ENCODE measurements at regions not wholly inside any gene's neighbourhood (a gene's known extent, or its start where the extent isn't known, plus 50 kb on each side); places are given as distances from the start of the nearest gene placed in this dataset.
A peak's percentile ranks its signal among the peaks of the same experiment; 100 is the strongest.

DNA sequence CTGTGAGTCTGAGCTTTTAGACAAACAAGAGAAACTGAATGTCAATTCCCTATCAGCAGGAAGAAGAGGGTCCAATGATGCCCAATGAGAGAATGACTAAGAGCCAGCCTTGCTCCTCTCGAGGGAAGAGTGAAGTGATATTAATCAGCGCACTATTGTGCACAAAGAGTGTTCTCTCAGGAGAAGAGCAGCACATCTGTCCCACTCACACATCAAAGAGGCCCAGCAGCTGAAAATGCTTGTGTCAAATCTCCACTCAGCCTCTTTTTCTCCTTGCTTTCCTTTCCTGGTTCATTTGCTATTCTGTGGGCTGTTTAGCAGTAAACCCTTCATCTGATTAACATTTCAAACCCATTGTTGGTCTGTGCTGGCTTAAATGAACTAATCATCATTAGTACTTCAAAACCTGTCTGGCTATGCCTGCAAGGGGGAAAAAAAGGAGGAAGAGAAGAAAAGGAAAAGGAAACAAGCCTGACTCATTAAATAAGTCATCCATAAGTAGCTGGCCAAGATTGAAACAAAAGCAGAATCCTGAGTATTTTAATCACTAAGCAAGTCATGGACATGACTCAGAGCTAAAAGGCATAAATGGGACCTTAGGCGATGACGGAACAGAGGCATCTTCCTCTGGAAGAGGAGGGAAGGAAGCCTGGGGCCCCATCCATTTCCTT lies 912.7 kb downstream of the TUSC7 start:
- peak; percentile 93 for ATAC-seq
- TF ChIP-seq OSR1 (CRISPR knock-in tag; IDR thresholded peaks at IDR 0.05), result no peak
- TF ChIP-seq ISL1 (CRISPR knock-in tag; IDR thresholded peaks at IDR 0.05), result peak; percentile 77
- no peak for TF ChIP-seq ZNF70 (CRISPR knock-in tag; IDR thresholded peaks at IDR 0.05)

DNA sequence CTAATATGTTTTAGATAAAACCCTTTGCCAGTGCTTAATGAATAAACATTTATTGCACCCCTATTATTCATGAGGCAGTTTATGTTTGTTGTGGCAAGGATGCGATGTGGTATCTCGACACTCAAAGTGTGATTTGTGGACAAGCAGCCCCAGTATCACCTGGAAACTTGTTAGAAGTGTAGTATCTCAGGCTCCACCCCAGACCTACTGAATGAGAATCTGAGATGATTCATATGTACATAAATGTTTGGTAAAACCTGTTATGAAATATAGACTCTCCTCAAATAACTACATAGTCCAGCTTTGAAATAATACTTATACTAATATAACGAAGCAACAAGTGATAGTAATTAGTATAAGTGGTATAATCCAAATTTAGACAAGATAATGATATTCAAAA lies 914.8 kb downstream of the TUSC7 start:
- TF ChIP-seq GLIS3 (CRISPR knock-in tag; IDR thresholded peaks at IDR 0.05), result no peak
- TF ChIP-seq, protein P1, sequence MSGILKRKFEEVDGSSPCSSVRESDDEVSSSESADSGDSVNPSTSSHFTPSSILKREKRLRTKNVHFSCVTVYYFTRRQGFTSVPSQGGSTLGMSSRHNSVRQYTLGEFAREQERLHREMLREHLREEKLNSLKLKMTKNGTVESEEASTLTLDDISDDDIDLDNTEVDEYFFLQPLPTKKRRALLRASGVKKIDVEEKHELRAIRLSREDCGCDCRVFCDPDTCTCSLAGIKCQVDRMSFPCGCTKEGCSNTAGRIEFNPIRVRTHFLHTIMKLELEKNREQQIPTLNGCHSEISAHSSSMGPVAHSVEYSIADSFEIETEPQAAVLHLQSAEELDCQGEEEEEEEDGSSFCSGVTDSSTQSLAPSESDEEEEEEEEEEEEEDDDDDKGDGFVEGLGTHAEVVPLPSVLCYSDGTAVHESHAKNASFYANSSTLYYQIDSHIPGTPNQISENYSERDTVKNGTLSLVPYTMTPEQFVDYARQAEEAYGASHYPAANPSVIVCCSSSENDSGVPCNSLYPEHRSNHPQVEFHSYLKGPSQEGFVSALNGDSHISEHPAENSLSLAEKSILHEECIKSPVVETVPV (CRISPR knock-in tag; IDR thresholded peaks at IDR 0.05), result no peak
- no peak for TF ChIP-seq RARB (CRISPR knock-in tag; IDR thresholded peaks at IDR 0.05)
- TF ChIP-seq, protein P2, sequence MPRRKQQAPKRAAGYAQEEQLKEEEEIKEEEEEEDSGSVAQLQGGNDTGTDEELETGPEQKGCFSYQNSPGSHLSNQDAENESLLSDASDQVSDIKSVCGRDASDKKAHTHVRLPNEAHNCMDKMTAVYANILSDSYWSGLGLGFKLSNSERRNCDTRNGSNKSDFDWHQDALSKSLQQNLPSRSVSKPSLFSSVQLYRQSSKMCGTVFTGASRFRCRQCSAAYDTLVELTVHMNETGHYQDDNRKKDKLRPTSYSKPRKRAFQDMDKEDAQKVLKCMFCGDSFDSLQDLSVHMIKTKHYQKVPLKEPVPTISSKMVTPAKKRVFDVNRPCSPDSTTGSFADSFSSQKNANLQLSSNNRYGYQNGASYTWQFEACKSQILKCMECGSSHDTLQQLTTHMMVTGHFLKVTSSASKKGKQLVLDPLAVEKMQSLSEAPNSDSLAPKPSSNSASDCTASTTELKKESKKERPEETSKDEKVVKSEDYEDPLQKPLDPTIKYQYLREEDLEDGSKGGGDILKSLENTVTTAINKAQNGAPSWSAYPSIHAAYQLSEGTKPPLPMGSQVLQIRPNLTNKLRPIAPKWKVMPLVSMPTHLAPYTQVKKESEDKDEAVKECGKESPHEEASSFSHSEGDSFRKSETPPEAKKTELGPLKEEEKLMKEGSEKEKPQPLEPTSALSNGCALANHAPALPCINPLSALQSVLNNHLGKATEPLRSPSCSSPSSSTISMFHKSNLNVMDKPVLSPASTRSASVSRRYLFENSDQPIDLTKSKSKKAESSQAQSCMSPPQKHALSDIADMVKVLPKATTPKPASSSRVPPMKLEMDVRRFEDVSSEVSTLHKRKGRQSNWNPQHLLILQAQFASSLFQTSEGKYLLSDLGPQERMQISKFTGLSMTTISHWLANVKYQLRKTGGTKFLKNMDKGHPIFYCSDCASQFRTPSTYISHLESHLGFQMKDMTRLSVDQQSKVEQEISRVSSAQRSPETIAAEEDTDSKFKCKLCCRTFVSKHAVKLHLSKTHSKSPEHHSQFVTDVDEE (CRISPR knock-in tag; IDR thresholded peaks at IDR 0.05), result no peak
- no peak for TF ChIP-seq ZNF70 (CRISPR knock-in tag; IDR thresholded peaks at IDR 0.05)
- TF ChIP-seq, protein P3, sequence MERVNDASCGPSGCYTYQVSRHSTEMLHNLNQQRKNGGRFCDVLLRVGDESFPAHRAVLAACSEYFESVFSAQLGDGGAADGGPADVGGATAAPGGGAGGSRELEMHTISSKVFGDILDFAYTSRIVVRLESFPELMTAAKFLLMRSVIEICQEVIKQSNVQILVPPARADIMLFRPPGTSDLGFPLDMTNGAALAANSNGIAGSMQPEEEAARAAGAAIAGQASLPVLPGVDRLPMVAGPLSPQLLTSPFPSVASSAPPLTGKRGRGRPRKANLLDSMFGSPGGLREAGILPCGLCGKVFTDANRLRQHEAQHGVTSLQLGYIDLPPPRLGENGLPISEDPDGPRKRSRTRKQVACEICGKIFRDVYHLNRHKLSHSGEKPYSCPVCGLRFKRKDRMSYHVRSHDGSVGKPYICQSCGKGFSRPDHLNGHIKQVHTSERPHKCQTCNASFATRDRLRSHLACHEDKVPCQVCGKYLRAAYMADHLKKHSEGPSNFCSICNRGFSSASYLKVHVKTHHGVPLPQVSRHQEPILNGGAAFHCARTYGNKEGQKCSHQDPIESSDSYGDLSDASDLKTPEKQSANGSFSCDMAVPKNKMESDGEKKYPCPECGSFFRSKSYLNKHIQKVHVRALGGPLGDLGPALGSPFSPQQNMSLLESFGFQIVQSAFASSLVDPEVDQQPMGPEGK (CRISPR knock-in tag; IDR thresholded peaks at IDR 0.05; ENCODE audit: borderline replicate concordance), result no peak
- no peak for TF ChIP-seq ZNF565 (CRISPR knock-in tag; conservative IDR thresholded peaks at IDR 0.05; ENCODE audit: low read depth)
- TF ChIP-seq ZFP30 (CRISPR knock-in tag; IDR thresholded peaks at IDR 0.05), result no peak
- TF ChIP-seq ZC3H10 (CRISPR knock-in tag; IDR thresholded peaks at IDR 0.05), result no peak
- no peak for ATAC-seq

DNA sequence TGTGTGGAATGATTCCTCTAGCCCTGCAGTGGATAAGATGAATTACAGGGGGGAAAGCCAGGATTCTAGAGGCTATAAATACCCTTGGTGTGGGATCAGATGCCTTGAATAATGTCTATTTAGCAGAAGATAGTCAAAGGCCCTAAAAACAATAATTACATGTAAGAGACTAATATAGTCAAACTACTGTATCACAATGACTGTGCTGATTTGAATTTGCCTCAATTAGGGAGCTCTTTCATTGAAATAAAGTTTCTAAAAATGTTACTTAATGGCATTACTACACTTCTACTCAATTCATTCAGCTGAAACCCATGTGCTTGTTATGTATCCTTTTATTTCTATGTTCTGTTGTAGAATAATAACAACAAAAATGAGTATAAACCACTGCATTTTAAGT lies 915.6 kb downstream of the TUSC7 start:
- ATAC-seq, result no peak
- TF ChIP-seq TOX (CRISPR knock-in tag; IDR thresholded peaks at IDR 0.05; ENCODE audit: borderline replicate concordance), result no peak
- no peak for TF ChIP-seq SNAI2 (CRISPR knock-in tag; IDR thresholded peaks at IDR 0.05)
- TF ChIP-seq, protein P2 (CRISPR knock-in tag; IDR thresholded peaks at IDR 0.05), result no peak
- TF ChIP-seq GLIS3 (CRISPR knock-in tag; IDR thresholded peaks at IDR 0.05), result no peak
- TF ChIP-seq ARNTL (CRISPR knock-in tag; IDR thresholded peaks at IDR 0.05; ENCODE audit: borderline replicate concordance, low read depth), result no peak
- TF ChIP-seq ZNF565 (CRISPR knock-in tag; conservative IDR thresholded peaks at IDR 0.05; ENCODE audit: low read depth), result no peak
- TF ChIP-seq CSDC2 (CRISPR knock-in tag; IDR thresholded peaks at IDR 0.05), result no peak
- TF ChIP-seq ZC3H10 (CRISPR knock-in tag; IDR thresholded peaks at IDR 0.05), result no peak
- TF ChIP-seq, protein P3 (CRISPR knock-in tag; IDR thresholded peaks at IDR 0.05; ENCODE audit: borderline replicate concordance), result no peak

DNA sequence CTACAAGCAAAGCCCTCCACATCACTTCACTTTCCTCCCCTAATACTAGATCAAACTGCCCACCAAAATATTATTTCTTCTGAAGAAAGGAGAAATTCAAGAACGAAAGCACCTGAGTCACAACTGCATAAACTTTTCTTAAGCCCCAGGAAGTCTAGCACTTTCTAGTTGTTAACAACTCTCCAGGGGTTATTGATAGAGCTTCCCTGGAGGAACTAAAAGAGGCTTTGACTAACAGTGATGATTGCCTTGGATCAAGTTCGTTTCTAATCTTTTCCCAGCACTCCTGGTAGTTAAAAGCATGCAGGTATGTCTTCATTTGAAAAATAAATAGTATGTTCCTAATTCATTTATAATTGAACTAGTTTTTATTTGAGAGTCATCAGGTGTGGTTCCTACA lies 917.0 kb downstream of the TUSC7 start:
- ATAC-seq, result no peak
- TF ChIP-seq CSDC2 (CRISPR knock-in tag; IDR thresholded peaks at IDR 0.05), result no peak
- no peak for TF ChIP-seq ZNF8 (CRISPR knock-in tag; IDR thresholded peaks at IDR 0.05)
- TF ChIP-seq, protein P2 (CRISPR knock-in tag; IDR thresholded peaks at IDR 0.05), result no peak
- TF ChIP-seq, protein P3 (CRISPR knock-in tag; IDR thresholded peaks at IDR 0.05; ENCODE audit: borderline replicate concordance), result no peak
- TF ChIP-seq ZFP30 (CRISPR knock-in tag; IDR thresholded peaks at IDR 0.05), result no peak
- no peak for TF ChIP-seq ZC3H10 (CRISPR knock-in tag; IDR thresholded peaks at IDR 0.05)
- TF ChIP-seq ESRRG (CRISPR knock-in tag; IDR thresholded peaks at IDR 0.05), result no peak
- no peak for TF ChIP-seq BACH2 (CRISPR knock-in tag; IDR thresholded peaks at IDR 0.05; ENCODE audit: borderline replicate concordance)
- no peak for TF ChIP-seq GLIS3 (CRISPR knock-in tag; IDR thresholded peaks at IDR 0.05)
- no peak for TF ChIP-seq RARB (CRISPR knock-in tag; IDR thresholded peaks at IDR 0.05)

All from SK-N-SH treated with all-trans-retinoic acid at 6 μM for 48 hours (cell line).